ENCODE measurements at regions not wholly inside any gene's neighbourhood (a gene's known extent, or its start where the extent isn't known, plus 50 kb on each side); places are given as distances from the start of the nearest gene placed in this dataset.
A peak's percentile ranks its signal among the peaks of the same experiment; 100 is the strongest.

DNA sequence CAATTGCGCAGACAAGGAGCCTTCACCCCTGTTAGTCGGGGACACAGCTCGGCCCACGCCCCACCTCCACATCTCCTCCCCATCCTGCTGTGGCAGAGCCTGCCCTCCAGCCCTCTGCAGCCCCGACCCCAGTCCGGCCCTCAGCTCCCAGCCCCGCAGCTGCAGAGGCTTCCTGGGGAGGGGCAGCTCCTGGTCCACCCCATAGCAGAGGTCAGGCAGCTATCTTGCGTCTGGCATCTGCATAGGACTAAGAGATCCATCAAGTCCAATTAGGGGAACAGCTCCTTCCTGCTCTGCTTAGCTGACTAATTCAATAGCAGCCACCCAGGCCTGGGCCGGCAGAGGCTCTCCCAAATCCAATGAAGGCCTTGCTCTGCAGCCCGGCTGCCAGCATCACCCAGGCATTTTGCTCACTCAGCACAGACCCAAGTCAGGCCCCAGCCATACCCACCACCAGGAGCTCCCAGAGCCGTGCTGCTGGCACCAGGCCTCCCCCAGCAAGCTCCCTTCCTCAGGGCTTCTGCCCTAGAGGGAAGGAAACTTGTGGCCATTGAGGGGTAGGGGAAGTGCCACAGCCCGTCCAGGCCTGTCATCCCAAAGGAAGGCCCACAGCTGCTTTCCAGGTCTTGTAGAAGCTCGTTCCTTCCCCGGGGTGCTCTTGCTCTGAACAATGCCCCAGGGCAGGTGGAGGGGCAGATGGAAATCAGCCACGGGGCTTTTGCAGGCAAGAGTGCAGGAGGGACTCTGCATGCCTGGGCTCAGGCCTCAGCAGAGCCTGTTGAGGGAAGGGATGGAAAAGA is 106.2 kb upstream of the RET start:
- Histone ChIP-seq H3K27me3 (no peaks in the 10 kb centered on the region), H3K9me3 (no peaks in the 10 kb centered on the region), H3K36me3 (no peaks in the 10 kb centered on the region), H3K4me1 (no peaks in the 10 kb centered on the region), H3K27ac (no peak overlapping the region), H3K4me3 (no peak overlapping the region)
- no peak for TF ChIP-seq POLR2A (IDR thresholded peaks at IDR 0.05)
- TF ChIP-seq, protein P1, sequence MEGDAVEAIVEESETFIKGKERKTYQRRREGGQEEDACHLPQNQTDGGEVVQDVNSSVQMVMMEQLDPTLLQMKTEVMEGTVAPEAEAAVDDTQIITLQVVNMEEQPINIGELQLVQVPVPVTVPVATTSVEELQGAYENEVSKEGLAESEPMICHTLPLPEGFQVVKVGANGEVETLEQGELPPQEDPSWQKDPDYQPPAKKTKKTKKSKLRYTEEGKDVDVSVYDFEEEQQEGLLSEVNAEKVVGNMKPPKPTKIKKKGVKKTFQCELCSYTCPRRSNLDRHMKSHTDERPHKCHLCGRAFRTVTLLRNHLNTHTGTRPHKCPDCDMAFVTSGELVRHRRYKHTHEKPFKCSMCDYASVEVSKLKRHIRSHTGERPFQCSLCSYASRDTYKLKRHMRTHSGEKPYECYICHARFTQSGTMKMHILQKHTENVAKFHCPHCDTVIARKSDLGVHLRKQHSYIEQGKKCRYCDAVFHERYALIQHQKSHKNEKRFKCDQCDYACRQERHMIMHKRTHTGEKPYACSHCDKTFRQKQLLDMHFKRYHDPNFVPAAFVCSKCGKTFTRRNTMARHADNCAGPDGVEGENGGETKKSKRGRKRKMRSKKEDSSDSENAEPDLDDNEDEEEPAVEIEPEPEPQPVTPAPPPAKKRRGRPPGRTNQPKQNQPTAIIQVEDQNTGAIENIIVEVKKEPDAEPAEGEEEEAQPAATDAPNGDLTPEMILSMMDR (IDR thresholded peaks at IDR 0.05) = no peak
- no peak for TF ChIP-seq POLR2AphosphoS5 (IDR thresholded peaks at IDR 0.05; ENCODE audit: insufficient read depth in 1 of 2, low read depth in 1 of 2)
- intact Hi-C loops (cut with DNase I) = no loop called here
- peak in 1 of 2 donors; percentile 82 for DNase-seq (ENCODE audit: extremely low spot score in 2 of 2)

DNA sequence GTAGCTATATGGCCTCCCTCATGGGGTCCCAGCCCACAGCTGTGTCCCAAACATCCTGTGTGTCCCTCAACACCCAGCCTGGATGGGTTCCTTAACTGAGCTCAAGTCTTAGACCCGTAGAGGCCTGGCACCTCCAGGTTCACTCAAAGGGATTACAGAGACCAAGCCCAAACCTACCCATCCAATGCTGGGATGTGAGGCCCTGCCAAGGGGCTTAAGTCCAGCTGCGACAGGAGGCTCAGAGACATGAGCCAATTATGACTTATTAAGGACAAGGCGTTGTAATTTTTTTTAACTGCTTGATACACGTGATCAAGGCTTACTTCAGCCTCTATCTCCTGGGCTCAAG is 105.6 kb upstream of the RET start:
- peak in 1 of 2 donors; percentile 80 for DNase-seq (ENCODE audit: extremely low spot score in 2 of 2)
- no peaks in the 10 kb centered on the region for H3K9me3 ChIP-seq
- TF ChIP-seq POLR2A (IDR thresholded peaks at IDR 0.05) (no peak), POLR2AphosphoS5 (IDR thresholded peaks at IDR 0.05; ENCODE audit: insufficient read depth in 1 of 2, low read depth in 1 of 2) (no peak)
- TF ChIP-seq, protein P1 (IDR thresholded peaks at IDR 0.05) = no peak
- H3K36me3 ChIP-seq = no peaks in the 10 kb centered on the region
- no peaks in the 10 kb centered on the region for H3K4me1 ChIP-seq
- H3K27me3 ChIP-seq = no peaks in the 10 kb centered on the region
- H3K27ac ChIP-seq = no peak overlapping the region
- H3K4me3 ChIP-seq = no peak overlapping the region
- intact Hi-C loops (cut with DNase I) = no loop called here

DNA sequence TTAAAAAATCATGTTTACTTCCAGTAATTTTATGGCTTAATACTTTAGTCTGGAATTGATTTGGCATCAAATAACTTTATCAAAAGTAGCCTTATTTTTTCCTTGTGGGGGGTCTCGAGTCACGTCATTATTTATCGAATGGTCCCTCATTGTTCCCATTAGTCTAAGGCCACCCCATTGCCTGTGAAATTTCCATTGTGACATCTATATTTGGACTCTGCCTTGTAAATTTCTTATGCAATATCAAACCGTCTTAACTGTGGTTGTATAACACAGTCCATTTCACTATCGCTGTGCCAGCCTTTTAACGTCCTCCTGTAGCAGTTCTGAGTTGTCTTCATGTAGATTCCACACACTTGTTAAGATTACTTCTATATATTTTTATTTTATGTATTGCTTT is 103.9 kb upstream of the RET start:
- no peaks in the 10 kb centered on the region for H3K9me3 ChIP-seq
- H3K27me3 ChIP-seq = no peaks in the 10 kb centered on the region
- DNase-seq (ENCODE audit: extremely low spot score in 2 of 2) = no peak
- no peak for TF ChIP-seq POLR2AphosphoS5 (IDR thresholded peaks at IDR 0.05; ENCODE audit: insufficient read depth in 1 of 2, low read depth in 1 of 2)
- TF ChIP-seq, protein P1 (IDR thresholded peaks at IDR 0.05) = no peak
- no peak for TF ChIP-seq POLR2A (IDR thresholded peaks at IDR 0.05)
- no peak overlapping the region for H3K4me3 ChIP-seq
- intact Hi-C loops (cut with DNase I) = no loop called here
- H3K4me1 ChIP-seq = no peaks in the 10 kb centered on the region
- H3K27ac ChIP-seq = no peak overlapping the region
- no peaks in the 10 kb centered on the region for H3K36me3 ChIP-seq

DNA sequence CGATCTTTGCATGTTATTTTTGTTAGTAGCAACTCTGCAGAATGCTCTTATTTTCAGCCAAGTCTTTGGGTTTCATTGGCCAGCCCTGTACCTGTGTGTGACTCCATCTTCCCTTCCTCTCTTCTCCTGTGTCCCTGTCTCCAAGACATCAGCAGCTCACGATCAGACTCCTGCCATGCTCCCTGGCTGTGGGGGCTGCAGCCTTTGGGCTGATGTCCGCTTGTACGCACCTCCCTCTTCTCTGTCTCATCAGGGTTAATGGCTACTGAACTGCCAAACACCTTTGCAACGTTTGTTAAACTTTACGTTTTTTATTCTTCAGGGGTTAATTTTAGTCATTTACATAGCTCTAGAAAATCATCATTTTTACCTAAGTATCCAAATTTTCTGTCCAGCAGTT is 103.5 kb upstream of the RET start:
- Histone ChIP-seq H3K4me1 (no peaks in the 10 kb centered on the region), H3K27ac (no peak overlapping the region), H3K9me3 (no peaks in the 10 kb centered on the region), H3K27me3 (no peaks in the 10 kb centered on the region), H3K36me3 (no peaks in the 10 kb centered on the region), H3K4me3 (no peak overlapping the region)
- DNase-seq (ENCODE audit: extremely low spot score in 2 of 2) = no peak
- intact Hi-C loops (cut with DNase I) = no loop called here
- TF ChIP-seq POLR2A (IDR thresholded peaks at IDR 0.05) = no peak
- TF ChIP-seq POLR2AphosphoS5 (IDR thresholded peaks at IDR 0.05; ENCODE audit: insufficient read depth in 1 of 2, low read depth in 1 of 2) = no peak
- TF ChIP-seq, protein P1 (IDR thresholded peaks at IDR 0.05) = no peak

All from vagina (tissue), 2 donors.